NB4 (cell line): ENCODE measurements at regions not wholly inside any gene's neighbourhood (a gene's known extent, or its start where the extent isn't known, plus 50 kb on each side); places are given as distances from the start of the nearest gene placed in this dataset.

Experiments used
- MYC ChIP-seq: IDR thresholded peaks from 2 replicates; pipeline ENCODE4 v1.6.1; 2011; ENCODE audit warnings: low read depth, low read length
- POLR2A ChIP-seq: IDR thresholded peaks from 2 replicates; pipeline ENCODE4 v1.6.1; 2011; ENCODE audit warnings: mild to moderate bottlenecking; ENCODE audit not compliant: insufficient read length; ENCODE audit errors: extremely low read depth
- TF ChIP-seq, protein P1 (sequence below): IDR thresholded peaks from one replicate; pipeline ENCODE4 v1.5.1; 2012; ENCODE audit warnings: low read depth, low read length
- TF ChIP-seq, protein P2 (sequence below): IDR thresholded peaks from 2 replicates; pipeline ENCODE4 v1.6.1; 2011; ENCODE audit warnings: low read depth, low read length

DNA sequence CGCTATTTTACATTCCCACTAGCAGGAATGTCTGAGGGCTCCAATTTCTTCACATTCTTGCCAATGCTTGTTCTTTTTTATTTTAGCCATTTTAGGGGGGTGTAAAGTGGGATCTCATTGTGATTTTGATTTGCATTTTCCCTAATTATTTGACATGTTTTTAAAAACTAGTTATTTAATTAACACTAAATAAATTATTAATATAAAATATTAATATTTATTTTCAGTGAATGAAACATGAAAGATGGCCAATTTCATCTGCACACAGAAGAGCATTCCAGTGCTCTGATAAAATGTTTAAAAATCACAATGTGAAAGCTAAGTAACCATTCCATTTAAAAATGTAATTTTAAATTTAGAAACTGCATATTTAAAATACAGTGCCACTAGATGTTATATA is 322.2 kb upstream of the ZNF521 start:
- TF ChIP-seq, protein P1, sequence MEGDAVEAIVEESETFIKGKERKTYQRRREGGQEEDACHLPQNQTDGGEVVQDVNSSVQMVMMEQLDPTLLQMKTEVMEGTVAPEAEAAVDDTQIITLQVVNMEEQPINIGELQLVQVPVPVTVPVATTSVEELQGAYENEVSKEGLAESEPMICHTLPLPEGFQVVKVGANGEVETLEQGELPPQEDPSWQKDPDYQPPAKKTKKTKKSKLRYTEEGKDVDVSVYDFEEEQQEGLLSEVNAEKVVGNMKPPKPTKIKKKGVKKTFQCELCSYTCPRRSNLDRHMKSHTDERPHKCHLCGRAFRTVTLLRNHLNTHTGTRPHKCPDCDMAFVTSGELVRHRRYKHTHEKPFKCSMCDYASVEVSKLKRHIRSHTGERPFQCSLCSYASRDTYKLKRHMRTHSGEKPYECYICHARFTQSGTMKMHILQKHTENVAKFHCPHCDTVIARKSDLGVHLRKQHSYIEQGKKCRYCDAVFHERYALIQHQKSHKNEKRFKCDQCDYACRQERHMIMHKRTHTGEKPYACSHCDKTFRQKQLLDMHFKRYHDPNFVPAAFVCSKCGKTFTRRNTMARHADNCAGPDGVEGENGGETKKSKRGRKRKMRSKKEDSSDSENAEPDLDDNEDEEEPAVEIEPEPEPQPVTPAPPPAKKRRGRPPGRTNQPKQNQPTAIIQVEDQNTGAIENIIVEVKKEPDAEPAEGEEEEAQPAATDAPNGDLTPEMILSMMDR = no peak
- TF ChIP-seq, protein P2, sequence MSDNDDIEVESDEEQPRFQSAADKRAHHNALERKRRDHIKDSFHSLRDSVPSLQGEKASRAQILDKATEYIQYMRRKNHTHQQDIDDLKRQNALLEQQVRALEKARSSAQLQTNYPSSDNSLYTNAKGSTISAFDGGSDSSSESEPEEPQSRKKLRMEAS = no peak
- TF ChIP-seq POLR2A = no peak
- TF ChIP-seq MYC = no peak
